Activated T-helper 1 cell treated with Interleukin-2 at 50 U/mL for 16 hours (primary cell): ENCODE measurements at regions not wholly inside any gene's neighbourhood (a gene's known extent, or its start where the extent isn't known, plus 50 kb on each side); places are given as distances from the start of the nearest gene placed in this dataset.
"Not testable (repeated sequence)": the region's sequence is repeated elsewhere in the genome, so short reads cannot be mapped to it uniquely, and the experiment has no call there.

Experiments
- DNase-seq: peaks from one replicate; pipeline ENCODE4 v3.0.0-alpha.2; 2020; ENCODE audit warnings: low read depth

DNA sequence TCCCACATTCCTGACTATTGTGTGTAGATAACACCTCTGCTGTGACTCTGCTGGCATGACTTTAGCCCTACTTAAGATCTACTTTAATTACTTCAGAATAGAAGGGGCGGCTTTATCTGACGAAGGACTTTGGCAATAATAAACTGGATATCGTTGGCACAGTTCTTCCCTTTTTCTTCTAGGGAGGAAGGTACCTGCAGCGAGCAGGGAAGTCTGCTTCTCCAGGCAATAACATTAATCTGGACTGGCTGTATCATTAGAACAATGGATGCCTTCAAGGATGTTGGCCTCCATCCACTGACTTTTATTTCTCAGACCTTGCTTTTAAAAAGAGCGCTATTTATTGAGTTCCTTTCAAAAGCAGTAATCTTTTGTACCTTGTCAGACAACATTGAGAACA lies 172.6 kb upstream of the THSD7A start:
- no peak for DNase-seq

- no peak for DNase-seq
These were observed 175.6 kb upstream of the THSD7A start for GRCh38 chr7:12007576-12007975.

DNA sequence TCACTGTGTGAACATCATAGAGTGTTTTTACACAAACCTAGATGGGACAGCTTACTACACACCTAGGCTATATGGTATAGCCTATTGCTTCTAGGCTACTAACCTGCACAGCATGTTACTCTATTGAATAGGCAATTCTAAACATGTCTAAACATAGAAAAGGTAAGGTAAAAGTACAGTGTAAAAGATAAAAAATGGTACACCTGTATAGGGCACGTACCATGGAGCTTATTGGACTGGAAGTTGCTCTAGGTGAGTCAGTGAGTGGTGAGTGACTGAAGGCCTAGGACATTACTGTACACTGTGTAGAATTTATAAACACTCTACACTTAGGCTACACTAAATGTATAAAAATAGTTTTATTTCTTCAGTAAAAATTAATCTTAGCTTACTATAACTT lies 182.0 kb upstream of the THSD7A start:
- no peak for DNase-seq

DNA sequence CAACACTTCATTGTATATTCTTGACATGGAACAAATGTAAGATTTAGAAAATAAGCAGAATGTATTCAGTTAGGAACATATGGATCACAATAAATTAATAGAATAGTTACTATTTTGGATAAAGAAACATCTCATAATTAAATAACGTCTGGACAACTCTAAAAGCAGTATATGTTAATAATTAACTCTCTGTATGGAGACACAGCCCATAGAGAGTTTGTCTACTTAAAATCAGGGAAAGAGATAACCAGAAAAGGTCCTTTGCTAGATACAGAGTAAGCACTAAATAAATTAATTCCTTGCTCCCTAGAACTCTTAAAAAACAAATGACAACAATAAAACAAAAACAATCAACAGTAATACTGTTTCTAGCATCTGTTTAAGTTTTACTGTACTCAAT lies 184.4 kb upstream of the THSD7A start:
- DNase-seq = no peak

DNA sequence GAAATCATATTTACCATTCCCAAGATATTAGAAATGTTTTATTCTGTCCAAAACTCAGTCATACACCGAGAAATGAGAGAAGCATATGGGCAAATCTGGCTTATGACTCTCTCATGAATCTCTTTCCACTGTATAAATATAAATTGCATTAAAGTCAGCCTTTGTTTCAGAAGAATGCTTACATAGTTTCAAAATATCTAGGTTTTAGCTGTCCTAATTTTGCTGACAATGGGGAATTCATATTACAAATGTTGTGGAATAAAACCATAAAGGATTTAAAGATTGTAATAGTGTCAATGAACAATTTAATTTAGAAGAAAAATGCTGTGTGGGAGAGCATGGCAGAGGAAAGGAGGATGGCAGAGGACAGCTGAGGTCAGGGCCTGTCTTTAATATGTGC lies 185.0 kb upstream of the THSD7A start:
- no peak for DNase-seq

DNA sequence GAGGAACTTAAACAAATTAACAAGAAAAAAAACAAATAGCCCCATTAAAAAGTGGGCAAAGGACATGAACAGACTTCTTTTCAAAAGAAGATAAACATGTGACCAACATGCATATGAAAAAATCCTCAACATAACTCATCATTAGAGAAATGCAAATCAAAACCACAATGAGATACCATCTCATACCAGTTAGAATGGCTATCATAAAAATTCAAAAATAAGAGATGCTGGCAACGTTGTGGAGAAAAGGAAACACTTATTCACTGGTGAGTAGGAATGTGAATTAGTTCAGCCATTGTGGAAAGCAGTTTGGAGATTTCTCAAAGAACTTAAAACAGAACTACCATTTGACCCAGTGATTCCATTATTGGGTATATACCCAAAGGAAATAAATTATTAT lies 189.1 kb upstream of the TMEM106B start:
- DNase-seq = not testable (repeated sequence)

DNA sequence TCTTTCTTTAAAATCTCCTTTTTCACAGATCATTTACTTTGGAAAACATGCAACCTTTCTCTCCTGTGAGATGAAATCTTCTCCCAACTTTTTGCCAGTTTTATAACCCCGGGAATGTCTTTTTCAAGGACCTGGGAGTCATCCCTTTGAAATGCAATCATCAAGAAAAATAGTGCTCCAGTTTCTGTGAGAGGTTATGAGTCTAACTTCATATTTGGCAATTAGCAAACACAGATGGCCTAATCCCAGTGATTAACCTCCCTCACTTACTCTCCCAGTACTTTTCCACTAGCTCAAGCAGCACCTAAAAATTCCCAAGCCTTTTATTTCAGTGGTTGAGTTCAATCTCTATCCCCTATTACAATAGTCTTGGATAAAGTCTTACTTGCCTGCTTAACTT lies 185.8 kb upstream of the TMEM106B start:
- DNase-seq = no peak

- DNase-seq = no peak
These were observed 182.6 kb upstream of the TMEM106B start for GRCh38 chr7:12028508-12028907.

GRCh38 chr7:12030116-12030515 lies 181.0 kb upstream of the TMEM106B start:
- no peak for DNase-seq

DNA sequence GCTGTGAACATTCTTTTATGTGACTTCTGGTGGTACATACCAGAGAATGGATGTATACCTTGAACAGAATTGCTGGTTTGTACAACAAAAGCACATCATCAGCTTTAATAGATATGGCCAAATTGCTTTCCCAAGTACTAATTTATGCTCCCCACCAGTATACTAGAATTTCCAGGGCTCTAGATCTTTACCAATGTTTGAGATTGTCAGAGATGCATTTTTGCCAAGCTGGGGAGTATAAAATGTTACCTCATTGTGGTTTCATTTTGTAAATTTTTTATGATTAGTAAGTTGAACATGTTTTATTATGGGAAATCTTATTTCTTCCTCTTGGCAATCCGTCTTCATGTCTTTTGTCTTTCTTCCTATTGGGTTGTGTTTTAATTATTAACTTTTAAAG lies 179.9 kb upstream of the TMEM106B start:
- DNase-seq = no peak

DNA sequence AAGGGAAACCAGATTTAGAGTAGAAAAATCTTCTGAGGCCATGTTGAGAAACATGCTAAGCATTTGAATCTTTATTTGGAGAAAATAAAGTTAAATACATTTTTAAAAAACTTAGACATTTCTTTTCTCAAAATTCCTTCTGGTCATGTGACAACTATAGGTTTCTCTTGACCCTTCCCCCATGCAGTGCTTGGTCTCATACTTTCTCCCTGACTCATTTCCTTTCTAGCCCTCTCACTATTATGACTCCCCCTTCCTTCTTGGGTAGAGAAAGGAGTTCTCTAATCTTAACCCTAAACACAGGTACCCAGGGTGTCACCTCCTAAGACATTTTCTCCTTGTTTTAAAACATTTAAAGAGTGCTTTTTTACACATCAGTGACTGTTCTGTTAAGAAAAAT lies 179.5 kb upstream of the TMEM106B start:
- no peak for DNase-seq

- DNase-seq = no peak
These were observed 178.9 kb upstream of the TMEM106B start for GRCh38 chr7:12032146-12032545.

GRCh38 chr7:12043457-12043856 lies 167.6 kb upstream of the TMEM106B start:
- DNase-seq = not testable (repeated sequence)

- no peak for DNase-seq
These were observed 158.9 kb upstream of the TMEM106B start for GRCh38 chr7:12052211-12052610.

- no peak for DNase-seq
These were observed 157.5 kb upstream of the TMEM106B start for GRCh38 chr7:12053561-12053960.

GRCh38 chr7:12054830-12055229 lies 156.3 kb upstream of the TMEM106B start:
- DNase-seq = no peak

- no peak for DNase-seq
These were observed 154.7 kb upstream of the TMEM106B start for GRCh38 chr7:12056381-12056780.

DNA sequence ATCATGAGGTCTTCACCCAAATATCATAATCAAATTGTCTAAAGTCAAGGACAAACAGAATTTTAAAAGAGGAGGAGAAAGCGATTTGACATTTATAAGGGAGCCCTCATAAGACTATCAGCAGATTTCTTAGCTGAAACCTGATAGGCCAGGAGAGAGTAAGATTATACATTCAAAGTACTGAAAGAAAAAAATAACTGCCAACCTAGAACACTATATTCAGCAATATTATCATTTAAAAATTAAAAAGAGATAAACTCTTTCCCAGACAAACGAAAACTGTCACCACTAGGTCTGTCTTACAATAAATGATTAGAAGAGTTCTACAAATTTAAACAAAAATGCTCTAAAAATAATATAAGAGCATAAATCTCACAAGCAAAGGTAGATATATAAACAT lies 154.1 kb upstream of the TMEM106B start:
- no peak for DNase-seq

DNA sequence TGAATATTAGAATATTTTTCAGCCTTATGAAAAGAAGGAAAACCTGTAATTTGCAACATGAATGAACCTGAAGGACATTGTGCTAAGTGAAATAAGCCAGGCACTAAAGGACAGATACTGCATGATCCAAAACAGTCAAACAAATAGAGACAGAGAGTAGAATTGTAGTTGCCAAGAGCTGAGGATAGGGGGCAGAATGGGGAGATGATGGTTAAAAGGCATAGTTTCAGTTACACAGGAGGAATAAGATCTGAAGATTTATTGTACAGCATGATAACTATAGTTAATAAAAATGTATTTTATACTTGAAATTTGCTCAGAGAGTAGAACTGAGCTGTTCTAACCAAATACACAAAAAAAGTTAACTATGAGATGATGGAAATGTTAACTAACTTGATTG lies 149.0 kb upstream of the TMEM106B start:
- no peak for DNase-seq

- DNase-seq = no peak
These were observed 146.4 kb upstream of the TMEM106B start for GRCh38 chr7:12064586-12065127.

DNA sequence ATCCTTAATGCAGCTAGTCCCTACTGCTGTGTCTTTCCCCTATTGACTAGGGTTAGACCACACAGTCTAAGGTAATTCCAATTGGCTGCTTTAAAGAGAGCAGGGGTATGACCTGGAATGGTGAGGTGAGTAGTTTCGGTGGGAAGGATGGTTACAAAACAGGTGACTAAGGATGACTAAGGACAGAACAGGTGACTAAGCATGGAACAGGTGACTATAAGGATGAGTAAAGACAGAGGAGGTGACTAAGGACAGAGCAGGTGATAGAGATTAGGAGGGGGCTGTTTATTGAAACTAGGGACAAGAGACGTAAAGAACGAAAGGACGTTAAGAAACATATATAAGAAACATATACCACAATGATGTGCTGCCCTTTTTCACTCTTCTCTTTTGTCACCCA lies 145.1 kb upstream of the TMEM106B start:
- DNase-seq = no peak

- DNase-seq = no peak
These were observed 144.6 kb upstream of the TMEM106B start for GRCh38 chr7:12066521-12066920.

DNA sequence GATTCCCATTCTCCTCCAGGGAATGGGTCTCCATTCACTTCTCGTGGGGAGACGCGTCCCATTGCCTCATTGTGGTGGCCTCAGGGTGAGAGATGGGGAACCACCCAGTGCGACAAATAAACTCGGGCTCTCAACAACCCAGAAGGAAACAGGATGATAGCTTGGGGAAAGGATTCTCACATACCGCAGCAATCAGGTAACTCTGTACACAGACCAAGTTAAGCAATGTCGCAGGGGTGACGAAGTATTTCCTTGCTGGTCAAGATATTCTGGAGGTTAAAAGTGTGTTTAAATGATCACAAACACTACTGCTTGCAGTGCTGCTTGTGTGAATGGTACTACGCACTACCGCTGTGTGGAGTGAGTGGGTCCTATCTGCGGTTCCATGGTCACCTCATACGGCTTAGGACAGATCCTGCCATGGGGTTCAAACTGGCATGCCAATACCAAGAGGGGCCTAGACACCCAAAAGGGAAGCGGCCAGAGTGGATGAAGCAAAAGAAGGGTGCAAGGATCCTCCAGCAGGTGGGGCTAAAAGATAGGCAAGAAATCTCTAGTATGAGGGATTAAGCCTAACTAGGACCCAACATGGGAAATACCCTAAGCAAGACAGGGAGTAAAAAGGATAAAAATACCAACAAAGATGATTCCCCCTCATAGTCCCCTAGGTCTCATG lies 143.8 kb upstream of the TMEM106B start:
- peak; percentile 28 for DNase-seq

GRCh38 chr7:12069757-12070156 lies 141.3 kb upstream of the TMEM106B start:
- no peak for DNase-seq
